ENCODE measurements at regions not wholly inside any gene's neighbourhood (a gene's known extent, or its start where the extent isn't known, plus 50 kb on each side); places are given as distances from the start of the nearest gene placed in this dataset.

- no peaks in the 10 kb centered on the region for H3K27me3 Mint-ChIP-seq (ENCODE audit: unreplicated experiment)
- no peaks in the 10 kb centered on the region for H3K4me1 Mint-ChIP-seq (ENCODE audit: unreplicated experiment)
- H3K27ac Mint-ChIP-seq (ENCODE audit: unreplicated experiment): no peak overlapping the region
- no peak for DNase-seq (ENCODE audit: low spot score)
- TF ChIP-seq CTCF (IDR thresholded peaks at IDR 0.05; ENCODE audit: unreplicated experiment): no peak
- H3K36me3 Mint-ChIP-seq (ENCODE audit: low read depth, unreplicated experiment): no peaks in the 10 kb centered on the region
- no peaks in the 10 kb centered on the region for H3K9me3 Mint-ChIP-seq (ENCODE audit: unreplicated experiment)
- H3K4me3 Mint-ChIP-seq (ENCODE audit: unreplicated experiment): no peak overlapping the region
These were observed 112.1 kb upstream of the DRD2 start for GRCh38 chr11:113587308-113587739.

GRCh38 chr11:113584371-113584770, 109.2 kb upstream of the DRD2 start:
- Mint-ChIP-seq H3K4me1 (ENCODE audit: unreplicated experiment) (peaks cover 9% of the 10 kb centered on the region), H3K27me3 (ENCODE audit: unreplicated experiment) (no peaks in the 10 kb centered on the region), H3K4me3 (ENCODE audit: unreplicated experiment) (no peak overlapping the region), H3K27ac (ENCODE audit: unreplicated experiment) (no peak overlapping the region), H3K36me3 (ENCODE audit: low read depth, unreplicated experiment) (no peaks in the 10 kb centered on the region), H3K9me3 (ENCODE audit: unreplicated experiment) (no peaks in the 10 kb centered on the region)
- no peak for TF ChIP-seq CTCF (IDR thresholded peaks at IDR 0.05; ENCODE audit: unreplicated experiment)
- no peak for DNase-seq (ENCODE audit: low spot score)

- Mint-ChIP-seq H3K36me3 (ENCODE audit: low read depth, unreplicated experiment) (no peaks in the 10 kb centered on the region), H3K27me3 (ENCODE audit: unreplicated experiment) (peaks cover 3% of the 10 kb centered on the region), H3K27ac (ENCODE audit: unreplicated experiment) (no peak overlapping the region), H3K4me3 (ENCODE audit: unreplicated experiment) (no peak overlapping the region), H3K4me1 (ENCODE audit: unreplicated experiment) (peaks cover 32% of the 10 kb centered on the region), H3K9me3 (ENCODE audit: unreplicated experiment) (no peaks in the 10 kb centered on the region)
- DNase-seq (ENCODE audit: low spot score): no peak
- no peak for TF ChIP-seq CTCF (IDR thresholded peaks at IDR 0.05; ENCODE audit: unreplicated experiment)
These were observed 106.5 kb upstream of the DRD2 start for GRCh38 chr11:113581713-113582112.

- TF ChIP-seq CTCF (IDR thresholded peaks at IDR 0.05; ENCODE audit: unreplicated experiment): no peak
- Mint-ChIP-seq H3K9me3 (ENCODE audit: unreplicated experiment) (no peaks in the 10 kb centered on the region), H3K36me3 (ENCODE audit: low read depth, unreplicated experiment) (no peaks in the 10 kb centered on the region), H3K27ac (ENCODE audit: unreplicated experiment) (no peak overlapping the region), H3K4me1 (ENCODE audit: unreplicated experiment) (peaks cover 32% of the 10 kb centered on the region), H3K27me3 (ENCODE audit: unreplicated experiment) (peaks cover 6% of the 10 kb centered on the region), H3K4me3 (ENCODE audit: unreplicated experiment) (no peak overlapping the region)
- DNase-seq (ENCODE audit: low spot score): no peak
These were observed 104.2 kb upstream of the DRD2 start for GRCh38 chr11:113579292-113579940.

- no peak for DNase-seq (ENCODE audit: low spot score)
- TF ChIP-seq CTCF (IDR thresholded peaks at IDR 0.05; ENCODE audit: unreplicated experiment): no peak
- peaks cover 8% of the 10 kb centered on the region for H3K27me3 Mint-ChIP-seq (ENCODE audit: unreplicated experiment)
- H3K27ac Mint-ChIP-seq (ENCODE audit: unreplicated experiment): no peak overlapping the region
- peaks cover 32% of the 10 kb centered on the region for H3K4me1 Mint-ChIP-seq (ENCODE audit: unreplicated experiment)
- H3K36me3 Mint-ChIP-seq (ENCODE audit: low read depth, unreplicated experiment): no peaks in the 10 kb centered on the region
- no peak overlapping the region for H3K4me3 Mint-ChIP-seq (ENCODE audit: unreplicated experiment)
- no peaks in the 10 kb centered on the region for H3K9me3 Mint-ChIP-seq (ENCODE audit: unreplicated experiment)
These were observed 103.6 kb upstream of the DRD2 start for GRCh38 chr11:113578715-113579250.
